ENCODE measurements at regions not wholly inside any gene's neighbourhood (a gene's known extent, or its start where the extent isn't known, plus 50 kb on each side); places are given as distances from the start of the nearest gene placed in this dataset.

- no peak for DNase-seq (ENCODE audit: insufficient read length, low spot score)
- no peak for FAIRE-seq
Observed at GRCh38 chr15:35596285-35596684, 50.3 kb upstream of the DPH6 start.

GRCh38 chr15:35602836-35603235 is 56.9 kb upstream of the DPH6 start:
- DNase-seq (ENCODE audit: insufficient read length, low spot score) (no peak), FAIRE-seq (no peak)

- DNase-seq (ENCODE audit: insufficient read length, low spot score) (no peak), FAIRE-seq (no peak)
Observed at GRCh38 chr15:35603301-35603700, 57.3 kb upstream of the DPH6 start.

- FAIRE-seq: no peak
- DNase-seq (ENCODE audit: insufficient read length, low spot score): no peak
Observed at GRCh38 chr15:35603856-35604255, 57.9 kb upstream of the DPH6 start.

GRCh38 chr15:35605764-35606449 is 59.9 kb upstream of the DPH6 start:
- DNase-seq (ENCODE audit: insufficient read length, low spot score) (no peak), FAIRE-seq (no peak)

GRCh38 chr15:35606450-35606779 is 60.5 kb upstream of the DPH6 start:
- DNase-seq (ENCODE audit: insufficient read length, low spot score): no peak
- no peak for FAIRE-seq

- FAIRE-seq (no peak), DNase-seq (ENCODE audit: insufficient read length, low spot score) (no peak)
Observed at GRCh38 chr15:35616498-35617271, 70.7 kb upstream of the DPH6 start.

GRCh38 chr15:35618260-35619188 is 72.6 kb upstream of the DPH6 start:
- FAIRE-seq (no peak), DNase-seq (ENCODE audit: insufficient read length, low spot score) (no peak)

- no peak for FAIRE-seq
- DNase-seq (ENCODE audit: insufficient read length, low spot score): no peak
Observed at GRCh38 chr15:35622641-35623340, 76.8 kb upstream of the DPH6 start.

GRCh38 chr15:35624881-35625280 is 78.9 kb upstream of the DPH6 start:
- FAIRE-seq (no peak), DNase-seq (ENCODE audit: insufficient read length, low spot score) (no peak)

GRCh38 chr15:35626571-35627318 is 80.8 kb upstream of the DPH6 start:
- no peak for DNase-seq (ENCODE audit: insufficient read length, low spot score)
- peak; percentile 26 for FAIRE-seq

GRCh38 chr15:35627696-35628095 is 81.7 kb upstream of the DPH6 start:
- no peak for FAIRE-seq
- no peak for DNase-seq (ENCODE audit: insufficient read length, low spot score)

GRCh38 chr15:35629766-35630165 is 83.8 kb upstream of the DPH6 start:
- DNase-seq (ENCODE audit: insufficient read length, low spot score) (no peak), FAIRE-seq (no peak)

GRCh38 chr15:35630532-35630931 is 84.6 kb upstream of the DPH6 start:
- FAIRE-seq (no peak), DNase-seq (ENCODE audit: insufficient read length, low spot score) (no peak)

GRCh38 chr15:35630985-35631384 is 85.0 kb upstream of the DPH6 start:
- DNase-seq (ENCODE audit: insufficient read length, low spot score): no peak
- FAIRE-seq: no peak

GRCh38 chr15:35633677-35634076 is 87.7 kb upstream of the DPH6 start:
- DNase-seq (ENCODE audit: insufficient read length, low spot score): no peak

GRCh38 chr15:35646790-35647189 is 100.8 kb upstream of the DPH6 start:
- no peak for FAIRE-seq
- DNase-seq (ENCODE audit: insufficient read length, low spot score): no peak

More at GRCh38 chr15:35633677-35634076, 87.7 kb upstream of the DPH6 start:
- no peak for FAIRE-seq

GRCh38 chr15:35647303-35647702 is 101.3 kb upstream of the DPH6 start:
- DNase-seq (ENCODE audit: insufficient read length, low spot score) (no peak), FAIRE-seq (no peak)

- FAIRE-seq (no peak), DNase-seq (ENCODE audit: insufficient read length, low spot score) (no peak)
Observed at GRCh38 chr15:35648941-35649340, 103.0 kb upstream of the DPH6 start.

- FAIRE-seq (no peak), DNase-seq (ENCODE audit: insufficient read length, low spot score) (no peak)
Observed at GRCh38 chr15:35649575-35649974, 103.6 kb upstream of the DPH6 start.
